ENCODE measurements at regions not wholly inside any gene's neighbourhood (a gene's known extent, or its start where the extent isn't known, plus 50 kb on each side); places are given as distances from the start of the nearest gene placed in this dataset.
"Not testable (repeated sequence)": the region's sequence is repeated elsewhere in the genome, so short reads cannot be mapped to it uniquely, and the experiment has no call there.

DNA sequence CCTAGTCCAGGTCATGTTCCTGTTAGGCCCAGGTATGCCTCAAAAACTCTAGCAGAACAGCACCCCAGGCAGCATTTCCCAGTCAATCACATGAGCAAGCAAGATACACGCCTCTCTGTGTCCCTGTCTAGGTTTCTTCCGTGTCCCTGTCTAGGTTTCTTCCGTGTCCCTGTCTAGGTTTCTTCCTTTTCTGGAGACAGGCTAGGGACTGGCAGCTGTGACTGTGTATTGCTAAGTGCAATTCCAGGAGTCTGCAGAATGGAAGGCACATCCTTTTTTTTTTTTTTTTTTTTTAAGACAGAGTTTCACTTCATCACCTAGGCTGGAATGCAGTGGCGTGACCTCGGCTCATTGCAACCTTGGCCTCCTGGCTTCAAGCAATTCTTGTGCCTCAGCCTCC, 77.6 kb downstream of the SETD4 start:
- Mint-ChIP-seq H3K4me1 (no peaks in the 10 kb centered on the region), H3K9me3 (peaks cover 3% of the 10 kb centered on the region), H3K4me3 (no peak overlapping the region), H3K27ac (no peak overlapping the region), H3K27me3 (peaks cover 16% of the 10 kb centered on the region), H3K36me3 (no peaks in the 10 kb centered on the region)
- ATAC-seq (ENCODE audit: low read depth) (no peak), DNase-seq (ENCODE audit: low spot score in 2 of 2) (no peak)

DNA sequence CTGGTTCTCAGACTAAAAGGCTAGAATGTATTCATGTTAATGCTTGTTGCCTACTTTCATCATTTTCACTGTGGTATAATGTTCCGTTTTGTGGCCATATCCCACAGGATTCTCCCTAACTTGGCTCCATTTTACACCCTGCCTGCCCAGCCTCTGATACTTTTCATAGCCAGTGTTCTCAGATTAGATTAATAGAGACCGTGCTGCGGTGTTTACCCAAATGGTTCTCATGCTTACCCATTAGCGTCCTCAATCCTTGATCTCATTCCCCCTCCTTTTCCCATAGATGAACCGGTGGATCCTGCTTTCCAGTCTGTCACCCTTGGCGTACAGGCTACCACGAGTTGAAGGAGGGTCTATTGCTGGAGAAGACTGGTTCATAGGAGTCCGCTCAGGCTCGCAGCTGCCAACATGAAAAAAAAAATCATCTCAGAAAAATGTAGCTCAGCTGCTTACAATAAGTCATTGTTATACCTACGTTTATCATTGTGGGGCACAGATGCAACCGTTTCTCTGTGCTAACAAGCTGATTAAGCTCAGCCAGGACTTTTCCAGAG, 78.7 kb downstream of the SETD4 start:
- peaks cover 3% of the 10 kb centered on the region for H3K9me3 Mint-ChIP-seq
- ATAC-seq (ENCODE audit: low read depth) (no peak), DNase-seq (ENCODE audit: low spot score in 2 of 2) (no peak)
- no peak overlapping the region for H3K4me3 Mint-ChIP-seq
- peaks cover 20% of the 10 kb centered on the region for H3K27me3 Mint-ChIP-seq
- no peaks in the 10 kb centered on the region for H3K36me3 Mint-ChIP-seq
- H3K4me1 Mint-ChIP-seq: peaks cover 7% of the 10 kb centered on the region
- no peak overlapping the region for H3K27ac Mint-ChIP-seq

DNA sequence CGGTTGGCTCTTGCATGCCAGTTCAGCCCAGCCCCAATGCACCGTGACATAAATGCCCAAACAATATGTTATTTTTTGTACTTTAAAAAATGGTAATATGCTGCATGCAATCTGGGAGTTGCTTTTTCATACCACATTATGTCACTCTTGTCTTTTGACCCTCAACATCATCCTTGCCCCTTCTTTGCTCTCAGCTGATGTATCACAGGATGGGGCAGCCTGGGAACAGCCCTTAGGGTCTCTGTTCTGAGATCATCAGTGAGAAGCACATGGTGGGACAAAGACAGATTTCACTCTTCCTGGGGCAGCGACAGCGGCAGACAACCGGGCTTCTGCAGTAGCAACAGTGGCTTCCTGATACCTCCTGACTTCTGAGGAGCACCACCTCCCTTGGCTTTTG, 79.5 kb downstream of the SETD4 start:
- DNase-seq (ENCODE audit: low spot score in 2 of 2): no peak
- peaks cover 20% of the 10 kb centered on the region for H3K27me3 Mint-ChIP-seq

DNA sequence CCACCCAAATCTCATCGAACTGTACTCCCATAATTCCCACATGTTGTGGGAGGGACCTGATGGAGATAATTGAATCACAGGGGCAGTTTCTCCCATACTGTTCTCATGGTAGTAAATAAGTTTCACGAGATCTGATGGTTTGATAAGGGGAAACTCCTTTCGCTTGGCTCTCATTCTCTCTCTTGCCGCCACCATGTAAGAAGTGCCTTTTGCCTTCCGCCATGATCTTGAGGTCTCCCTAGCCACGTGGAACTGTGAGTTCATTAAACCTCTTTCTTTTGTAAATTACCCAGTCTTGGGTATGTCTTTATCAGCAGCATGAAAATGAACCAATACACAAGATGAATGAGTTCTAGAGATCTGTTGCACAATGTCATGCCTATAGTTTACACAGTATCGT, 82.5 kb downstream of the SETD4 start:
- H3K36me3 Mint-ChIP-seq; H3K27ac Mint-ChIP-seq; H3K4me3 Mint-ChIP-seq; ATAC-seq (ENCODE audit: low read depth); H3K4me1 Mint-ChIP-seq; H3K9me3 Mint-ChIP-seq; DNase-seq (ENCODE audit: low spot score in 2 of 2): not testable (repeated sequence)
- peaks cover 16% of the 10 kb centered on the region for H3K27me3 Mint-ChIP-seq

More for the DNA sequence above, 79.5 kb downstream of the SETD4 start:
- Mint-ChIP-seq H3K27ac (no peak overlapping the region), H3K36me3 (no peaks in the 10 kb centered on the region), H3K9me3 (peaks cover 3% of the 10 kb centered on the region), H3K4me1 (peaks cover 10% of the 10 kb centered on the region), H3K4me3 (no peak overlapping the region)
- ATAC-seq (ENCODE audit: low read depth): no peak

- Mint-ChIP-seq H3K36me3 (no peaks in the 10 kb centered on the region), H3K9me3 (peaks cover 3% of the 10 kb centered on the region), H3K27me3 (peaks cover 11% of the 10 kb centered on the region), H3K27ac (no peak overlapping the region), H3K4me1 (peaks cover 10% of the 10 kb centered on the region), H3K4me3 (no peak overlapping the region)
- ATAC-seq (ENCODE audit: low read depth) (no peak), DNase-seq (ENCODE audit: low spot score in 2 of 2) (no peak)
Measured at GRCh38 chr21:35976929-35977328, 83.4 kb downstream of the SETD4 start.

- Mint-ChIP-seq H3K4me1 (peaks cover 10% of the 10 kb centered on the region), H3K27me3 (peaks cover 9% of the 10 kb centered on the region), H3K4me3 (no peak overlapping the region), H3K9me3 (peaks cover 3% of the 10 kb centered on the region), H3K27ac (no peak overlapping the region), H3K36me3 (no peaks in the 10 kb centered on the region)
- DNase-seq (ENCODE audit: low spot score in 2 of 2): no peak
- no peak for ATAC-seq (ENCODE audit: low read depth)
Measured at GRCh38 chr21:35976481-35976880, 83.8 kb downstream of the SETD4 start.

DNA sequence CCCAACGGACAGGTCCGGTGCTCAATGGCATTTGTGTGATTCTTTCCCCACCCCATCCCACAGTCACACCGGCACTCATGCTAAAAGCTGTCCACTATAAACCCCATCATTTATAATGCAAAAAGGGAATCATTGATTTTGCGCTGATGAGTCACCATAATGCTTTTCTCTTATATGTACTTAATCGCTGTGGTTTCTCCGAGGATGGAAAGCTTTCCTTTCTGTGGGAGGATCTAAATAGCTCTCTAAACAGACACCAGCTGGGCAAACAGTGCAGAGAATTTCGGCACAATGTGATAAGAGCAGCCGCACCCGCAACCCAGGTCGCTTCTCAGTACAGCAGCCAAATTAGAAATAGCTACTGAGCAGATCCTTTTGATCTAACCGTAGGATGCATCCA, 85.6 kb downstream of the SETD4 start:
- H3K4me3 Mint-ChIP-seq: no peak overlapping the region
- peaks cover 3% of the 10 kb centered on the region for H3K9me3 Mint-ChIP-seq
- no peaks in the 10 kb centered on the region for H3K36me3 Mint-ChIP-seq
- peaks cover 10% of the 10 kb centered on the region for H3K4me1 Mint-ChIP-seq
- ATAC-seq (ENCODE audit: low read depth) (no peak), DNase-seq (ENCODE audit: low spot score in 2 of 2) (no peak)
- peaks cover 11% of the 10 kb centered on the region for H3K27me3 Mint-ChIP-seq
- no peak overlapping the region for H3K27ac Mint-ChIP-seq

GRCh38 chr21:35971824-35972223, 88.5 kb downstream of the SETD4 start:
- Mint-ChIP-seq H3K27ac (no peak overlapping the region), H3K9me3 (no peaks in the 10 kb centered on the region), H3K27me3 (peaks cover 4% of the 10 kb centered on the region), H3K4me1 (peaks cover 5% of the 10 kb centered on the region), H3K4me3 (no peak overlapping the region), H3K36me3 (no peaks in the 10 kb centered on the region)
- ATAC-seq (ENCODE audit: low read depth) (no peak), DNase-seq (ENCODE audit: low spot score in 2 of 2) (no peak)

DNA sequence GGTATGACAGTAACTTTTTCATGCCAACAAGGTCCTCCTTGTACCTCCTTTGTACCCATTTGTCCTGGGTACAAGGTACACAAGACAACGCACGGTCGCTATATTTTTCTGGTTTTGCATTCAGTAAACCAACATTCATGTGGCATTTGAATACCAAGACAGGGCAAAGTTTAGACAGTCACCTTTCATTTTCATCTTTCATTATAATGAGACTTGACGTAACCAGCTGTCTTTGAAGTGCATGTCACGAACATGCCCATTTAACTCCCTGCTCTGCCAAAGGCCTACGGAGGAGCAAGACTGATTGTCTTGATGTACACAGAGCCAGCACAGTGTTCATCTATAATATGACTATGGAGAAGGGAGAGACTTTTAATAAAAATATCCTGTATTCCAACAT, 91.0 kb downstream of the SETD4 start:
- ATAC-seq (ENCODE audit: low read depth): no peak
- H3K27ac Mint-ChIP-seq: no peak overlapping the region
- H3K4me1 Mint-ChIP-seq: no peaks in the 10 kb centered on the region
- H3K27me3 Mint-ChIP-seq: peaks cover 6% of the 10 kb centered on the region
- DNase-seq (ENCODE audit: low spot score in 2 of 2): no peak
- H3K36me3 Mint-ChIP-seq: no peaks in the 10 kb centered on the region
- no peaks in the 10 kb centered on the region for H3K9me3 Mint-ChIP-seq
- H3K4me3 Mint-ChIP-seq: no peak overlapping the region

DNA sequence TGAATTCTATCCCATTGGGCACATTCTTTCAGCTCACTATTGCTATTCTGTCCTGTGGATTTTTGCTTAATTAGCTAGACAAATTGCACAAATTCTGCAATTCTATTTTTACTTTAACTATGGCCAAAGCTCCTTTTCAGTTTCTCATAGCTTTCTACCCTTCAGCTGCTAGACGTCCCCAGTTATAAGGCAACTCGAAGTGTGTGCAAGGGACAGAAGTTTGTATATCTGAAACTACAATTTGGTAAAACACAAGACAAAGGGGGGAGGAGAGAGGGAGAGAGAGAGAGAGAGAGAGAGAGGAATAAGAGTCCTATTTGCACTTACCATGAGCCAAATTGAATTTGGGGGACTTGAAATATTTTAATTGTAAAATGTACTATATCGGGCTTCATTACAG, 91.8 kb downstream of the SETD4 start:
- H3K36me3 Mint-ChIP-seq: no peaks in the 10 kb centered on the region
- no peak overlapping the region for H3K27ac Mint-ChIP-seq
- DNase-seq (ENCODE audit: low spot score in 2 of 2) (no peak), ATAC-seq (ENCODE audit: low read depth) (no peak)
- H3K4me1 Mint-ChIP-seq: no peaks in the 10 kb centered on the region
- H3K27me3 Mint-ChIP-seq: peaks cover 6% of the 10 kb centered on the region
- no peak overlapping the region for H3K4me3 Mint-ChIP-seq
- peaks cover 2% of the 10 kb centered on the region for H3K9me3 Mint-ChIP-seq

DNA sequence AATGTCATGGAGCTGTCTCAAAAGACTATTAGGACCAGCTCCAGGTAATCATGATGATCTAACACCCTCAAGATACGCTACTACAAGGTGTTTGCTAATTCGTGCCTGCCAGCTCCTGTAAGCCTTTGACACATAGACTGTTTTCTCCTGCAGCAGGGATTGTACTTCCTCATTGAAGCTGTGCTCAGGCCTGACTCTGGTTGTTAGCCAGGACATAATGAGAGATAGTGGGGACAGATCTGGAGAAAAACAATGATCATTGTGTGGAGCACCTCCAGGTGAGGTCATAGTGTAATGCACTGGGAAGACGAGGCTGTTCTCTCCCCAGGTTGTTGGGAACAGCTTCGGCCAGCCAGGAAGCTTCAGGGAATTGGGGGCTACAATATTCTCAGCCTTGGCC, 94.6 kb downstream of the SETD4 start:
- Mint-ChIP-seq H3K4me3 (no peak overlapping the region), H3K27ac (no peak overlapping the region), H3K4me1 (no peaks in the 10 kb centered on the region), H3K36me3 (no peaks in the 10 kb centered on the region), H3K27me3 (peaks cover 4% of the 10 kb centered on the region), H3K9me3 (peaks cover 2% of the 10 kb centered on the region)
- no peak for DNase-seq (ENCODE audit: low spot score in 2 of 2)
- no peak for ATAC-seq (ENCODE audit: low read depth)

GRCh38 chr21:35963920-35964451, 96.3 kb downstream of the SETD4 start:
- no peaks in the 10 kb centered on the region for H3K36me3 Mint-ChIP-seq
- H3K4me3 Mint-ChIP-seq: no peak overlapping the region
- H3K4me1 Mint-ChIP-seq: no peaks in the 10 kb centered on the region
- peaks cover 6% of the 10 kb centered on the region for H3K27me3 Mint-ChIP-seq
- ATAC-seq (ENCODE audit: low read depth) (no peak), DNase-seq (ENCODE audit: low spot score in 2 of 2) (no peak)
- H3K27ac Mint-ChIP-seq: no peak overlapping the region
- peaks cover 2% of the 10 kb centered on the region for H3K9me3 Mint-ChIP-seq

DNA sequence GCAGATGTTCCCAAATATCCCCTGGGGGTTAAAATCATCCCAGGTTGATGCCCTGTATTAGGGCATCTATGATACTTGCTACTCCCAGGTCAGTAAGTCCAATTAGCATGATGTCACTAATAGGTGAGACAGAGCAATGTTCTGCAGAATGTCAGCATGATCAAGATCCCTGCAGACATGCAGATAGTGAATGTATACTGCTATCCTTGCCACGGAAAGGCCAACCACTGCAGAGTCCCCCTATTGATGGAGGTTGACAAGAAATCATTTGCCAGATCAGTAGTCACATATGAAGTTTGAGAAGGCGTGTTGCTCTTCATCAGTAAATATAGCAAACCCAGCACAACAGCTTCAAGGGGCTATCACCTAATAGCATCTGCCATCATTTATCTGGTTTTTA, 97.4 kb downstream of the SETD4 start:
- ATAC-seq (ENCODE audit: low read depth): no peak
- no peak overlapping the region for H3K27ac Mint-ChIP-seq
- peaks cover 6% of the 10 kb centered on the region for H3K27me3 Mint-ChIP-seq
- no peaks in the 10 kb centered on the region for H3K4me1 Mint-ChIP-seq
- H3K4me3 Mint-ChIP-seq: no peak overlapping the region
- no peak for DNase-seq (ENCODE audit: low spot score in 2 of 2)
- H3K36me3 Mint-ChIP-seq: no peaks in the 10 kb centered on the region
- peaks cover 3% of the 10 kb centered on the region for H3K9me3 Mint-ChIP-seq

DNA sequence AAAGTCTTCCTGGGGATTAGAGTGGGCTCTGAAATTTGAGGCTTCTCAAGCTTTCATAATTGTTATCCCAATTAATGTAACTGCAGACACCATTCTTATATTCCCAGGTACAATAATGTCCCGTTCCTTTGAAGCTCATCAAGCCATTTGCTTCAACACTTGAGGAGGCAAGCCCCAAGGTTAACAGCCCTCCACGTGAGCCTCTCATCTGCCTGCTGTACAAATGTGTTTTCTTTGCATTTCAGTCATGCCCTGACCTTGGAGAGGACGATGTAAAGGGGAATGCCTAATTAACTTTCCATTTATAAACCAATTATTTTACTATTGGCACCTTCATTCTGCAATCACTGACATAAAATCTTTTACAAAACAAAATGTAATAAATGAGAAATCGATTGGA, 106.3 kb downstream of the SETD4 start:
- H3K27me3 Mint-ChIP-seq: peaks cover 4% of the 10 kb centered on the region
- H3K36me3 Mint-ChIP-seq: peaks cover 2% of the 10 kb centered on the region
- no peak overlapping the region for H3K4me3 Mint-ChIP-seq
- no peaks in the 10 kb centered on the region for H3K4me1 Mint-ChIP-seq
- no peak overlapping the region for H3K27ac Mint-ChIP-seq
- ATAC-seq (ENCODE audit: low read depth): no peak
- peaks cover 5% of the 10 kb centered on the region for H3K9me3 Mint-ChIP-seq
- no peak for DNase-seq (ENCODE audit: low spot score in 2 of 2)

DNA sequence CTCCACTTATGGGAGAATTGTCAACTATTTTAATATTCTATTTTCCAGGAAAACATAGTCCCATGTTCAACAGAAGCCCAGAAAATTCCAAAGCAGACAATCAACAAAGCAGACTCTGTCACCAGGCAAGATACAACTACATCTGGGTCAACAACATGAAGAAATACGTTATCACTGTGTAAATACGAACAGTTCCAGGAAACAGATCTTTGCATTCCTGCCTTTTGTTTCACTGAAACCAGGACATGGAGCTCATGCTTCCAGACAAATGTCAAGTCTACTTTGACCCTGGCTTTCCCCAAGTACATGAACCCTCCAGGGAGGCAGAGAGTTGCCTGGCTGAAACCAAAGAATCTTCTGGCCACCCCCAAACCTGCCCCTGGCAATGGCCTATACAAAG, 106.7 kb downstream of the SETD4 start:
- Mint-ChIP-seq H3K4me1 (no peaks in the 10 kb centered on the region), H3K27ac (no peak overlapping the region), H3K4me3 (no peak overlapping the region), H3K36me3 (peaks cover 2% of the 10 kb centered on the region), H3K27me3 (peaks cover 4% of the 10 kb centered on the region), H3K9me3 (peaks cover 5% of the 10 kb centered on the region)
- DNase-seq (ENCODE audit: low spot score in 2 of 2) (no peak), ATAC-seq (ENCODE audit: low read depth) (no peak)

Measured in memory B cell (primary cell).